ENCODE measurements at regions not wholly inside any gene's neighbourhood (a gene's known extent, or its start where the extent isn't known, plus 50 kb on each side); places are given as distances from the start of the nearest gene placed in this dataset.

DNA sequence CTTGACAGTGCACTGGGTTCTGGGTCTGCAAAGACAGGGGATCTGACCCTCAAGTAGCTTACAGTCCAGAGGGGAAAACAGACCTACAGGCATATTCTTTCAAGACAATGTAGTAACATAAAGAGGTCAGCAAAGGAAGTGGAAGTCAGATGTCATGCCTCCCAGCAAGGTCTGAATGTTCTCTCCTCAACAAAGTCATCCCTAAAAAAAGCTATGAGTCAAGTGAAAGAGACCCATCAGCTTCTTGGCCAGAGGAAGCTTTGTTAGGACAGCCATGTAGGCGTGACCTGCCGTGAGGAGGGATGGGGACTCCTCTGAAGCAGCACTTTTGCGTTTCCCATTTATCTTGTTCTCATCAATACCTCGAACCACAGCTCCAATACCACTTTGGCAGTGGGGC lies 331.6 kb upstream of the NR2F2 start:
- no peak for TF ChIP-seq EP300 (IDR thresholded peaks at IDR 0.05)
- TF ChIP-seq, protein P1, sequence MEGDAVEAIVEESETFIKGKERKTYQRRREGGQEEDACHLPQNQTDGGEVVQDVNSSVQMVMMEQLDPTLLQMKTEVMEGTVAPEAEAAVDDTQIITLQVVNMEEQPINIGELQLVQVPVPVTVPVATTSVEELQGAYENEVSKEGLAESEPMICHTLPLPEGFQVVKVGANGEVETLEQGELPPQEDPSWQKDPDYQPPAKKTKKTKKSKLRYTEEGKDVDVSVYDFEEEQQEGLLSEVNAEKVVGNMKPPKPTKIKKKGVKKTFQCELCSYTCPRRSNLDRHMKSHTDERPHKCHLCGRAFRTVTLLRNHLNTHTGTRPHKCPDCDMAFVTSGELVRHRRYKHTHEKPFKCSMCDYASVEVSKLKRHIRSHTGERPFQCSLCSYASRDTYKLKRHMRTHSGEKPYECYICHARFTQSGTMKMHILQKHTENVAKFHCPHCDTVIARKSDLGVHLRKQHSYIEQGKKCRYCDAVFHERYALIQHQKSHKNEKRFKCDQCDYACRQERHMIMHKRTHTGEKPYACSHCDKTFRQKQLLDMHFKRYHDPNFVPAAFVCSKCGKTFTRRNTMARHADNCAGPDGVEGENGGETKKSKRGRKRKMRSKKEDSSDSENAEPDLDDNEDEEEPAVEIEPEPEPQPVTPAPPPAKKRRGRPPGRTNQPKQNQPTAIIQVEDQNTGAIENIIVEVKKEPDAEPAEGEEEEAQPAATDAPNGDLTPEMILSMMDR (IDR thresholded peaks at IDR 0.05): no peak

Data from suprapubic skin (tissue), 3 donors.